MCF 10A (cell line): ENCODE measurements at regions not wholly inside any gene's neighbourhood (a gene's known extent, or its start where the extent isn't known, plus 50 kb on each side); places are given as distances from the start of the nearest gene placed in this dataset.
A peak's percentile ranks its signal among the peaks of the same experiment; 100 is the strongest.

Experiments used
- BruUV-seq: library from RNA; stranded (reverse); fragments of 400-500 nt; replicated peaks from 2 replicates; lab custom pipeline; 2021; lab: Mats Ljungman, UMichigan
- CTCF ChIA-PET: fragments of 300-600 bp; sonication (Branson Sonifier 250); formaldehyde crosslinking; extraction: SDS; loops from one replicate; lab custom pipeline; 2021; ENCODE audit warnings: antibody characterized with exemption, inconsistent platforms; lab: Yijun Ruan, JAX
- POLR2A ChIA-PET: fragments of 300-600, 350-650 bp; sonication (Branson Sonifier 250); formaldehyde crosslinking; extraction: SDS; loops from one replicate; lab custom pipeline; 2020; ENCODE audit warnings: antibody characterized with exemption, inconsistent platforms; lab: Yijun Ruan, JAX
- DNase-seq: peaks from one replicate; pipeline ENCODE4 v3.0.0-alpha.2; 2018; ENCODE audit not compliant: unreplicated experiment
- H3K27ac Mint-ChIP-seq: one replicate; pipeline ENCODE4 v1.8.0; 2022; ENCODE audit warnings: mild to moderate bottlenecking, low read depth, mixed read lengths; ENCODE audit not compliant: unreplicated experiment
- H3K27me3 Mint-ChIP-seq: one replicate; pipeline ENCODE4 v1.8.0; 2022; ENCODE audit warnings: mixed read lengths; ENCODE audit not compliant: insufficient read depth, unreplicated experiment
- H3K36me3 Mint-ChIP-seq: one replicate; pipeline ENCODE4 v1.8.0; 2022; ENCODE audit warnings: mild to moderate bottlenecking, moderate library complexity, mixed read lengths; ENCODE audit not compliant: insufficient read depth, unreplicated experiment
- H3K4me1 Mint-ChIP-seq: one replicate; pipeline ENCODE4 v1.8.0; 2022; ENCODE audit warnings: mixed read lengths; ENCODE audit not compliant: insufficient read depth, unreplicated experiment
- H3K4me3 Mint-ChIP-seq: one replicate; pipeline ENCODE4 v1.8.0; 2022; ENCODE audit warnings: mild to moderate bottlenecking, moderate library complexity, mixed read lengths; ENCODE audit not compliant: unreplicated experiment
- H3K9me3 Mint-ChIP-seq: one replicate; pipeline ENCODE4 v1.8.0; 2022; ENCODE audit warnings: mixed read lengths; ENCODE audit not compliant: unreplicated experiment
- CTCF ChIP-seq: fragments of 200-600 bp; IDR thresholded peaks from one replicate; pipeline ENCODE4 v1.8.0; 2022; ENCODE audit warnings: antibody characterized with exemption, mild to moderate bottlenecking; ENCODE audit not compliant: unreplicated experiment
- intact Hi-C: fragments of 100-400 bp; cut with micrococcal nuclease; formaldehyde crosslinking; loops from 2 replicates; pipeline ENCODE4 v1.14.1; 2022

- CTCF ChIA-PET = interaction anchor here (0.6 kb wide), 1 partner anchor 54 kb away, joined by 5 read pairs; no protein-coding TSS in a partner anchor
- Mint-ChIP-seq H3K4me3 (no peak overlapping the region), H3K36me3 (no peaks in the 10 kb centered on the region), H3K4me1 (peaks cover 7% of the 10 kb centered on the region), H3K27ac (no peak overlapping the region), H3K9me3 (no peaks in the 10 kb centered on the region), H3K27me3 (no peaks in the 10 kb centered on the region)
- DNase-seq = no peak
- no peak for TF ChIP-seq CTCF
- no TSS peak for BruUV-seq
- intact Hi-C loops = no loop called here
- POLR2A ChIA-PET = interaction anchor here (0.6 kb wide), 1 partner anchor 1559 kb away, joined by 3 read pairs; no protein-coding TSS in a partner anchor
These were observed 258.3 kb downstream of the C3orf38 start for GRCh38 chr3:88408097-88408496.

- POLR2A ChIA-PET = no interaction called here
- no peak overlapping the region for H3K27ac Mint-ChIP-seq
- TF ChIP-seq CTCF = no peak
- intact Hi-C loops = no loop called here
- H3K9me3 Mint-ChIP-seq = no peaks in the 10 kb centered on the region
- H3K27me3 Mint-ChIP-seq = no peaks in the 10 kb centered on the region
- CTCF ChIA-PET = no interaction called here
- no TSS peak for BruUV-seq
- no peaks in the 10 kb centered on the region for H3K36me3 Mint-ChIP-seq
- no peak for DNase-seq
- peaks cover 7% of the 10 kb centered on the region for H3K4me1 Mint-ChIP-seq
- H3K4me3 Mint-ChIP-seq = no peak overlapping the region
These were observed 259.2 kb downstream of the C3orf38 start for GRCh38 chr3:88408935-88409334.

GRCh38 chr3:88410259-88410658, 260.5 kb downstream of the C3orf38 start:
- Mint-ChIP-seq H3K9me3 (no peaks in the 10 kb centered on the region), H3K36me3 (no peaks in the 10 kb centered on the region), H3K27me3 (no peaks in the 10 kb centered on the region), H3K4me1 (peaks cover 7% of the 10 kb centered on the region), H3K4me3 (no peak overlapping the region), H3K27ac (no peak overlapping the region)
- intact Hi-C loops = no loop called here
- no peak for TF ChIP-seq CTCF
- ChIA-PET POLR2A (no interaction called here), CTCF (no interaction called here)
- no TSS peak for BruUV-seq
- no peak for DNase-seq

GRCh38 chr3:88412346-88412745, 262.6 kb downstream of the C3orf38 start:
- peaks cover 7% of the 10 kb centered on the region for H3K4me1 Mint-ChIP-seq
- peak overlapping the region; percentile 17 for H3K27ac Mint-ChIP-seq
- DNase-seq = no peak
- no peaks in the 10 kb centered on the region for H3K9me3 Mint-ChIP-seq
- ChIA-PET POLR2A (interaction anchor here (1.0 kb wide), 1 partner anchor 87 kb away, joined by 3 read pairs; no protein-coding TSS in a partner anchor), CTCF (interaction anchor here (0.6 kb wide), 1 partner anchor 12 kb away, joined by 3 read pairs; no protein-coding TSS in a partner anchor)
- H3K36me3 Mint-ChIP-seq = no peaks in the 10 kb centered on the region
- no peak overlapping the region for H3K4me3 Mint-ChIP-seq
- no peak for TF ChIP-seq CTCF
- no TSS peak for BruUV-seq
- no peaks in the 10 kb centered on the region for H3K27me3 Mint-ChIP-seq
- intact Hi-C loops = no loop called here
